ENCODE measurements at regions not wholly inside any gene's neighbourhood (a gene's known extent, or its start where the extent isn't known, plus 50 kb on each side); places are given as distances from the start of the nearest gene placed in this dataset.

DNA sequence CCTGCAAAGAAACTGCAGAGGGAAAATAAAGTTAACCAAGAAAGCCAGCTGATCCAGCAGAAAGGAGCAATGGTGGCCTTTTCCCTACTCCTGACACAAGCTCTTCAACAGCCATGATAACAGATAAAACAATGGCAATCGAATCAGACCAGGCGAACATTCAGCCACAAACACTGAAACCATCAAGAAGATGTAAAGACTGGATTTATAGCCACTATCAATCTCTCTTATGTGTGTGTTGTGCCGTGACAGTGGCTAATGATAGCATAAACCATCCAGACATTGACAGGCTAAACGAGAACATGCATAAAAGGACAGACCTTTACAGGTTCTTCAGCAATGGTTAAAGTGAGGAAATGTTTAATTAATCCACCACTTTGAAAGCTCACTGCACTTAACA, 78.1 kb upstream of the RAB4A start:
- no peak for DNase-seq (ENCODE audit: low read depth)
- TF ChIP-seq, protein P1, sequence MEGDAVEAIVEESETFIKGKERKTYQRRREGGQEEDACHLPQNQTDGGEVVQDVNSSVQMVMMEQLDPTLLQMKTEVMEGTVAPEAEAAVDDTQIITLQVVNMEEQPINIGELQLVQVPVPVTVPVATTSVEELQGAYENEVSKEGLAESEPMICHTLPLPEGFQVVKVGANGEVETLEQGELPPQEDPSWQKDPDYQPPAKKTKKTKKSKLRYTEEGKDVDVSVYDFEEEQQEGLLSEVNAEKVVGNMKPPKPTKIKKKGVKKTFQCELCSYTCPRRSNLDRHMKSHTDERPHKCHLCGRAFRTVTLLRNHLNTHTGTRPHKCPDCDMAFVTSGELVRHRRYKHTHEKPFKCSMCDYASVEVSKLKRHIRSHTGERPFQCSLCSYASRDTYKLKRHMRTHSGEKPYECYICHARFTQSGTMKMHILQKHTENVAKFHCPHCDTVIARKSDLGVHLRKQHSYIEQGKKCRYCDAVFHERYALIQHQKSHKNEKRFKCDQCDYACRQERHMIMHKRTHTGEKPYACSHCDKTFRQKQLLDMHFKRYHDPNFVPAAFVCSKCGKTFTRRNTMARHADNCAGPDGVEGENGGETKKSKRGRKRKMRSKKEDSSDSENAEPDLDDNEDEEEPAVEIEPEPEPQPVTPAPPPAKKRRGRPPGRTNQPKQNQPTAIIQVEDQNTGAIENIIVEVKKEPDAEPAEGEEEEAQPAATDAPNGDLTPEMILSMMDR (IDR thresholded peaks at IDR 0.05; ENCODE audit: insufficient read depth, low read depth, low read length), result no peak
- H3K4me3 ChIP-seq (ENCODE audit: low read depth, low read length), result no peak overlapping the region

DNA sequence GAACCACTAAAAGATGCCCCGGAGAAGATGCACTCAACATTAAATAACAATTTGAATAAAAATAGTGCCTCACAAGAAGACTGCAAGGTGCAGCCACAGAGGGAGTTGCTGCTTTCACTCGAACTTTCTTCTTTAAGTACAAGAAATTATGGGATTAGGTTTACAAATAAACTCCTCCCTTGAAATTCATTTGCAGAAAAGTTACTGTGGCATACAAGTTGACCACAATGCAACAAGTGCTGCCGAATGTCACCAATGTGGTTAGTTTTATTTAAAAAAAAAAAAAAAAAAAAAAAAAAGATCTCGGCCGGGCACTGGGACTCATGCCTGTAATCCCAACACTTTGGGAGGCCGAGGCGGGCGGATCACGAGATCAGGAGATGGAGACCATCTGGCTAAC, 76.8 kb upstream of the RAB4A start:
- no peak overlapping the region for H3K4me3 ChIP-seq (ENCODE audit: low read depth, low read length)
- DNase-seq (ENCODE audit: low read depth), result no peak
- TF ChIP-seq, protein P1 (IDR thresholded peaks at IDR 0.05; ENCODE audit: insufficient read depth, low read depth, low read length), result no peak

DNA sequence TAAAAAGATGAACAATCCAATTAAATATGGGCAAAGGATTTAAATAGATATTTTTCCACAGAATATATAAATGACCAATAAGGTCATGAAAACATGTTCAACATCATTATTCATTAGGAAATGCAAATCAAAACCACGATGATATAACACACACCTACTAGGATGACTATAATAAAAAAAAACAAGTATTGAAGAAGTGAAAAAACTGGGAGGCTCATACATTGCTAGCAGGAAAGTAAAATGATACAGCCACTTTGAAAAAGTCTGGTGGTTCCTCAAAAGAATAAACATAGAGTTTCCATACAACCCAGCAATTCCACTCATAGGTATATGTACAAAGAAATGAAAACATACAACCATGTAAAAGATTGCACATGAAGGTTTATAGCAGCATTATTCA, 75.7 kb upstream of the RAB4A start:
- TF ChIP-seq, protein P1 (IDR thresholded peaks at IDR 0.05; ENCODE audit: insufficient read depth, low read depth, low read length), result no peak
- no peak for DNase-seq (ENCODE audit: low read depth)
- H3K4me3 ChIP-seq (ENCODE audit: low read depth, low read length), result no peak overlapping the region

DNA sequence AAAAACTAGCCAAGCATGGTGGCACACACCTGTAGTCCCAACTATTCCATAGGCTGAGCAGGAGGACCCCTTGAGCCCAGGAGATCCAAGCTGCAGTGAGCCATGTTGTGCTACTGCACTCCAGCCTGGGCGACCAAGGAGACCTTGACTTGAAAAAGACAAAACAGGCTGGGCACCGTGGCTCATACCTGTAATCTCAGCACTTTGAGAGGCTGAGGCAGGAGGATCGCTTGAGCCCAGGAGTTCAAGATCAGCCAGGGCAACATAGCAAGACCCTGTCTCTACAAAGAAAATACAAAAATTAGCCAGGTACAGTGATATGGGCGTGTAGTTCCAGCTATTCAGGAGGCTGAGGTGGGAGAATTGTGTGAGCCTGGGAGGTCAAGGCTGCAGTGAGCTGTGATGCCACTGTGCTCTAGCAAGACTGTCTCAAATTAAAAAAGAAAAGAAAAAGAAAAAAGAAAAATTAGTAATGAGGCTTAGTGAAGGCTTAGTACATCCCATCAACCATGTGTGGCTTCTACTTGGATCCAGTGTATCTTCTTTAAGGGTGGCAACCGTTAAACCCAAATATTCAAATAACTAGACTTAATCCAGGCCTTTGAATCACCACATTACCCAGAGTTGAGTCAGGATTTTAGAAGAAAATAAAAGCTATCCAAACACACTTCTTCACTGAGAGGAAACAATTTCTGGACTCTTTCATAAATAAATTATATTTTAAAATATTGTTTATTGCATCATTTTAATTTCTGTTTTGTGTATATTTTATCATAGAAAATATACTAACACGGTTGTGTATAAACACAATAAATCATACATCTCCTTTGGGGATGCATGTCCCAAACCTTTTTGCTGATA, 74.3 kb upstream of the RAB4A start:
- no peak overlapping the region for H3K4me3 ChIP-seq (ENCODE audit: low read depth, low read length)
- DNase-seq (ENCODE audit: low read depth), result peak; percentile 55
- TF ChIP-seq, protein P1 (IDR thresholded peaks at IDR 0.05; ENCODE audit: insufficient read depth, low read depth, low read length), result no peak

DNA sequence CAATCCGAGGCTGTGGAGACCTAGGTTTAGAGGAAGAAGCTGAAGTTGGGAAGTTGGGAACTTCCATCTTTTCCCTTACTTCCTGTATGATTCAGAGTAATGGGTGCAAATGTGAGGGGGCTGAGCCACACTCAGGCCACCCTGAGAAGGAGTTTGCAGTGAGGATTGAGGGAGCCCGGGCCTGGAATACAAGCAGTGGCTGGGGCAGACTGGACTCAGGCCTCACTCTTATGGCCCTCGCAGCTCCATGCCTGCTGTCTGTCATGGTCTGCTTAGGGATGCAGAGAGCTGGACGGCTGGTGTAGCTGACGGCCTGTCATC, 73.7 kb upstream of the RAB4A start:
- TF ChIP-seq, protein P1 (IDR thresholded peaks at IDR 0.05; ENCODE audit: insufficient read depth, low read depth, low read length), result no peak
- H3K4me3 ChIP-seq (ENCODE audit: low read depth, low read length), result no peak overlapping the region
- no peak for DNase-seq (ENCODE audit: low read depth)

DNA sequence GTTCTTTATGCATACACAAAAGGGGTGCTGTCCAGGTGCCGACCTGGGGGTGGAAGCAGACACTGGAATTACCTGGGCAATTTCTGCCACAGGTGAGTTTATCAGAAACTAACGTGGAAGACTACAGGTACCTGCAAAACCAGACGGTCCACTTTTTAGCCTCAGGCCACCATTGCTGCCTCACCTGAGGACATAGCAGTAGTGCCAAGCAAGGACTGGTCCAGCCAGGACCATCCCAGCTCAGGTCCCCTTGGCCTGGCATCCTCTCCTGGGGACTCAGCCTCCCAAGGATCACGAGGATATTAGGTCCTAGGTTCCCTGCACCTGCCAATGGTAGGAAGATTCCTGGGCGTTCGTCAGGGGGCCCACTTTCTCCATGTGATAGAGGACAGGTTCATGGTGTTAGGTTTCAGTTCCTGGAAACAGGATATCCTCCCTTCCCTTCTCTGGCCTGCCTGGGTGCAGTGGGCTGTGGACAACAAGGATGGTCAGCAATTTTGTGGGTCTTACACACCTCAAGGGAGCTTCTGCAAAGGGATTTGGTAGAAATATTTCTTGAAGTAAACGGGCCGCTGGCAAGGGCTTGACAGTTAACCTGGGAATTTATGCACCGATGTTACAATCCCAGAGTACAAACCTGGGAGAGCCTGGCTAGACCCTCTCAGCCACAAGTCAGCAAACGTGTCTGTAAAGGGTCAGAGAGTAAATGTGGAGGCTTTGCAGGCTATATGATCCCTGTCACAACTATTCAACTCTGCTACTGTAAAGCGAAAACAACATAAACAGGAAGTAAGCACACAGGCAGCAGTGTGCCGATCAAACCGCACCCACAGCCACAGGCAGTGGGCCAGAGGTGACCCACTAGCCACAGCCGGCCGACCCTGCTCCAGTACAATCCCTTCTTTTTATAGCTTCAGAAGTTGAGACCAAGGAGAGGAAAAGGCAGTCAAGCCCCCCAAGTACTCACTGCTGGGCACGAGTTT, 71.4 kb upstream of the RAB4A start:
- DNase-seq (ENCODE audit: low read depth), result peak; percentile 74
- no peak overlapping the region for H3K4me3 ChIP-seq (ENCODE audit: low read depth, low read length)
- TF ChIP-seq, protein P1 (IDR thresholded peaks at IDR 0.05; ENCODE audit: insufficient read depth, low read depth, low read length), result no peak
